T-helper 1 cell (primary cell): ENCODE measurements at regions not wholly inside any gene's neighbourhood (a gene's known extent, or its start where the extent isn't known, plus 50 kb on each side); places are given as distances from the start of the nearest gene placed in this dataset.
"Not testable (repeated sequence)": the region's sequence is repeated elsewhere in the genome, so short reads cannot be mapped to it uniquely, and the experiment has no call there.

Source experiments
- DNase-seq, 5 donors: peaks; one replicate each; pipeline ENCODE4 v3.0.0-alpha.2; 2012 to 2020

DNA sequence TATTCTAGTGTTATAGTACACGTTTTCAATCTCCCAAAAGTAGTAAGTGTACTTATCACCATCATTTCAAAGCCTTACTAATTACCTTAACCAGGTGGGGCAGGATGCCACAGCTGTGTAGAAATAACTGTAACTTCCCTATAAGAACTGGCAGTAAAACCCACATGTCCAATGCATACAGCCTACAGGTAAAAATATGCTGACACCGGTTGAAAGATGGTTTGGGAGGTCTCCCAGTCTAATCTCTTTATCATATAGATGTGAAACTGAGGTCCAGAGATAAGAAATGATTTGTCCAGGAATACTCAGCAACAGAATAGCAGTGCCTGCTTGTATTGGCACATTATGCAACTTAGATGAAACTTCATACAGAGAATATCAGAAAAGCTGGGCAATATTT, 322.9 kb downstream of the BCL11A start:
- no peak for DNase-seq

DNA sequence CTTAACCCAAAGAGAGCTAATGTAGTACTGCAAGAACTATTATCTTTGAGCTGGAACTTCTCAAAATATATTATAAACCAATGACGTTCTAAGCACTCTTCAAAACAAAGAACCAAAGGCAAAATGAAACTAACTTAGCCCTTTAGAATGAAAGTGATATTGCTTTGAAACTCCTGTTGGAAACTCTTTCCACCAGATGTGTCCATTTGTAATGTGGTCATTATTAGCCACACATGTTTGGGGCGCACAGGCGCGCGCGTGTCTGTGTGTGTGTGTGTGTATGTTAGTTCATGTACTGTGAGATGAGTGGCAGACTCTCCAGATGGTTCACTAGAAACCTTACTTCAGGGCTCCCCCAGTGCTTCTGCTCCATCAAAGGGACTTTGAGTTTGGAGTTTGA, 323.4 kb downstream of the BCL11A start:
- DNase-seq = no peak

DNA sequence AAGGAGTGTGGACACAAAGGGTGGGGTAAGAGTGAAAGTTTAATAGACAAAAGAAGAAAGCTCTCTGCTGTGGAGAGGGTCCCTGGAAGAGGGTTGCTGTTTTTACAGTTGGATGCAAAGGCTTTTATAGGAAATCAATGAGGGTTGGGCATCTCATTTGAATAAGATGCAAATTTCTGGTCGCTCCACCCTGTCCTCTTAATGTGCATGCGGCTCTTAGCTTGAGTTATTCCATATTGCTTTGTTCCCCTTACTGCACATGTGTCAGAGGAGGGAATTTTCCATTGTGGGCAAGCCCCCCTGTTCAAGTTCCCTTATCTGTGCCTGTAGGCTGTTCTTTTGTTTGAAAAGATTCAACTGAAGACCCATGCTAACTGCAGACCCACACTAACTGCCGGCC, 326.5 kb downstream of the BCL11A start:
- no peak for DNase-seq

DNA sequence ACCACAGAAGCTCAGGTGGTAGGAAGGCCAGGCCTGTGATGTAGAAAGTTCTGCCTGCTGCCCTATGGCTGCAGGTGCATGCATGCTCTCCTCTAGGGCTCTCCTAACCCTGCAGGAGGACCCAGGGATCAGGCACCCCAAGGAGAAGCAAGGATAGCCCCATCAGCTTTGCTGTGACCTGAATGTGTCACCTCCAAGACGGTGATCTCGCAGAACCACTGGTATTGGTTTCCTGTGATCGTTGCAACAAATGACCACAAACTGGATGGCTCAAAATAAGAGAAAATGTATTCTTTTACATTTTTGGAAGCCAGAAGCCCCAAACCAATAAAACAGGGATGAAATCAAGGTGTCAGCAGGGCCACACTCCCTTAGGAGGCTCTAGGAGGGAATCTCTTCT, 327.3 kb downstream of the BCL11A start:
- no peak for DNase-seq

DNA sequence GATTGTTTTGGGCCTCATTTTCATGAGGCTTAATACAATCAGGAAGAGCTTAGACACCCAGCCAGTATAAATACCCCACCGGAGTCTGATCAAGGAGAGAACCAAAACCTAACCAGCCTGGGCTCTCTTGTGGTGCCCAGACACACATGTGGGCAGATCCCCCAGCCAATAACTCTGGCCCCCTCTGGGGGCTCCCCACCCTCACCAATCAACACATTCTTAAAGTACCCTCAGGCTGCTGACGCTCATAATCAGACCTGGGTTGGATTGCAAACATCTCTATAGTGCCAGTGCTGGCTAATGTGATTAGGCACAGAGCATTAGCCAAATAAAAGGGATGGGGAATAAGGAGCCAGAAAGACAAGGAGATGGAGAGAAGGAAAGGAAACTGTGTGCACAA, 329.6 kb downstream of the BCL11A start:
- DNase-seq = no peak

DNA sequence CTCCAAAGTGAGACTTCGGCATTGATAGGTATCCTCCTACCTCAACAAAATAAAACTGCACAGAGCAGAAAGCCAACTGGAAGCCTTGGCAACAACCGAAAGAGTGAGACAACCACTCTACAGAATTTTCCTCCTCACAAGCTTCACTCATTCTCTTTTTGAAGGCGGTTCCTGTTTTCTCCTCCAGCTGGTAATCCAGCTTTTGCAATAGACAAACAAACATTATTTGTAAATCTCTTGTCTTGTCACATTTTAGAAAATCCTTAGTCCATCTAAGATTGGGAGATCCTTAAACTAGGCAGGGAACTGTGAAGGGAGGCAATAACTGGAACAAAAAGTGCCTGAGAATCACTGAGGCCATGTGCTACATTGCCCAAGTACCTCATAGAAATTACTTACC, 332.4 kb downstream of the BCL11A start:
- no peak for DNase-seq

DNA sequence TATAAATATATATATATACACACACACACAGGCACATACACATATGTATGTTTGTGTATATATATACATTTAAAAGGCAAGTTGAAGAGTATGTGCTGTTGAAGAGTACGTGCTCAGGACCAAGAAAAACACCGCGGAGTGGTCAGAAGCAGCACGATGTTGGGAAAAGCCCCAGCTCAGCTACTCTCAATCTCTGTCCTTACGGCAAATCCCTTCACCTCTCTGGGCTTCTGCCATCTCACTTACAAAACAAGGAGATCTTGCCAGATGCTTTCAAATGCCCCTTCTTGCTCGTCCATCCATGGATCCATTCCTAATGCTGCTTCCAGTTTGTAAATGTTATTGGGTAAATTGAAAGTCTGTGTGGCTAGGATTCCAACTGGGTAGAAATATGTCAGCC, 333.9 kb downstream of the BCL11A start:
- no peak for DNase-seq

DNA sequence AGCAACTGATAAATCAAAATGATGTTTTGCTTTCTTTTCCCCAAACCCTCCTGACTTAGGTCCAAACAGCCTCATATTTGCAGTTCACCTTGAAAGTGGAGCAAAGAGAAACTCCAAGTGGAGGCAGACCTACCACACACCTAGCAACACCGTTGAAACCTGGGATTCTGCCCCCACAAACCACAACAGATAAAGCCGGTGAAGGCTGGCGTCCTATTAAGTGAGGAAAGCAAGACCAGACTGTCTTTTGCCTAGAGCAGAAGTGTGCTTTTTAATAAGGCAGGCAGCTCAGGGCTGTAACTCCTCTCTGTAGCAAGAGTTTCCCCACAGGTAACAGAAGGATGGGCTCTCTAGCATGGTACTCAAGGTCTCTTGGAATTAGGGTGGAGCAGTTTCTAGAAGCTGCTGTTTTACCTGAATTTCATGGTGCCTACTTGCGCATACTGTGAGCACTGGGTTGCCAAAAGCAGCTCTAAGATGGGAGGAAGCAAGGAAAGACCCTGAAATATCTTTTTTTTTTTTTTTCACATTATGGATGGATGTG, 336.9 kb downstream of the BCL11A start:
- DNase-seq = no peak

DNA sequence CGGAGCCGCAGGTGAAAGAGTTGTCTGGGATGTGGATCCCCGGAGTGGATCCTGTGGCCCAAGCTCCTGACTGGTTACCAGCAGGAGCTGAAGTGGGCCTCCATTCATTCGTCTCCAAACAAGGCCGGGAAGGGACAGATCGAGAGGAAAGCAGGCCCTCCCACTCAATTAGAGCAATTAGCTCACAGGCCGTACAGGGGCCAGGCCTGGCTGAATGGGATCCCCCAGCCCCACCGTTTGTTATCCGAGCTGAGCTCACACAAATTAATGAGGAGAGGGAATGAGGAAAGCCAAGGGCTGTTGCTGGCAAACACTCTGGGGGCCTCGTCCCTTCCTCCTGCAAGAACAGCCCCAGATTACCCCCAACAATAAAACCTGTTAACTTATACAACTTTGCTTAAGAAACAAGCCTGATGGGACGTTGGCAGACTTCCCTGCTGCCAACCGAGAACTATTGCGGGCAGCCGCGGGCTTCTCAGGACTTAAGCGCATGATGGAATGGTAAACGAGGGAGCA, 338.0 kb downstream of the BCL11A start:
- DNase-seq = no peak

DNA sequence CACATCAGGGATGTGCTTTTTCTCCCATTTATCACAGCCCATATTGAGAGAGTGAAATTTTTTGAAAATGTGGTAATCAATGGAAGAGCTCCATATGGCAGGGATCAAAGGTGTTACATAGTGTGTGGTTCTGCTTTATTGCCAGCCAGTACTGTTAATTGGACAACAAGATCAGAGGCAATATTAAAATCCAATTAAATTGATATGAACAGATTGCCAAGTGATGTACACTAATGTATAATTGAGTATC, 338.9 kb downstream of the BCL11A start:
- DNase-seq = no peak

DNA sequence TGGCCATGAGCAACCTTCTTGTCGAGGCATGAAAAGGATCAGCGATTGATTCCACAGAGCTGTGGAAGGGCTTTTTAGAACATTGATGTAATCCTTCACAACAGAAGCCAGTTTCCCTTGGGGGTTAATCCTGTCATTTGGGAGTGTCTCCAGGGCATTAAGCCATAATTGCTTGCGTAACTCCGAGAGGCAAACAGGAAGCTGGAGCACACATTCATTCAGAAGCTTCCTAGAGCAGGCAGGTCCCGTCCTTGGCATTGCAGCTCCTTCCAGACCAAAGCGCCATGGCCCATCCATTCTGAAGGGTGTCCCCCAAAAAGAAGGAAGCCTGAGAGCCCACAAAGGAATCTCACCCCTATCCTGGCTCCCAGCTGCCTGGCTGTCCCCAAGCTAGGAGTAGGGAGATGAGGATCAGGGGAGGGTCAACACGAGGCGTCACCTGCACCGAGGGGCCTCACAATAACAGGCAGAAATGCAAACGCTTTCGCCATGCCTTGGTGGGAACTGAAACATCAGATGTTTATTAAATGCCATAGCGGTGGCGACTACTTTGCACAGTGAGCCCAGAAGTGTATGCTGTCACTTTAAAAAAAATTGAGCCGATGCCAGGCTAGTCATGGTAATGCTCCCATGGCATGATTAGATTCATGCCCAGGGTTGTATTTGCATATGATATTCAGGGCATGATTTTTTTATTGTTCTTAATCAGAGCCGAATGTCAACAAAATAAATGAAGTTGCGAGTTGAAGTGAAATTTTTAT, 339.4 kb downstream of the BCL11A start:
- DNase-seq = no peak

DNA sequence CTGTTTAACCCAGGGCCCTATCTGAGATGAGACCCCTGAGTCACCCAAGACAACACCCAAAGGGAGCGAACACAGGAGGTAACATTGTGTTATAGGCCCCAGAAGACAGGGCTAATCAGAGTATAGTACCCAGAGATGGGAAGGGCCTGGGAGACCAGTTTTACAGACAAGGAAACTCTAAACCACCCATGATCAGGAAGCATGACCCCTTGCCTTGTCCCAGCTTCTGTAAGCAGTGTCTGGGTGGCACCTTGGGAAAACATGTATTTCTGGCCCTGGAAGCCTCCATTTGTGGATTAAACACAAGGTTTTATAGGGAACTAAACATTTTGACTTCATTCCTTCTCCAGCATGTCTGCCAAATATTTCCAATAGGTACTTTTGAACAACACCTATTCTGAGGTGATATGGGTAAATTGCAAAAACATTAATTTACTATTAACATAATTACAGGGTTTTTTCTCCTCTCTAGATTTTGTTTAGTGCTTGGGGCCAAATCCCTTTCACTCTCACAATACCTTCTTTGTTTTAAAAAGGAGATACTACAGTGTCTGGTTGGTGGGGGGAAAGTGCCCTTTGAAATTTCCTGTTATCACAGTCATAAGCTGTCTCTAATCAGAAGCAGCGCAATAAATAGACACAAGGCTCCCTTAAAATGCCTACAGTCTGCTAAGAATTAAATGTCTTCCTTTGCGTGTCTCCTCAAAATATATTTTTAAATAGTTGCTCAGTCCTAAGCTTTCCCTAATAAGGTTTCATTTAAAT, 341.1 kb downstream of the BCL11A start:
- DNase-seq = no peak

DNA sequence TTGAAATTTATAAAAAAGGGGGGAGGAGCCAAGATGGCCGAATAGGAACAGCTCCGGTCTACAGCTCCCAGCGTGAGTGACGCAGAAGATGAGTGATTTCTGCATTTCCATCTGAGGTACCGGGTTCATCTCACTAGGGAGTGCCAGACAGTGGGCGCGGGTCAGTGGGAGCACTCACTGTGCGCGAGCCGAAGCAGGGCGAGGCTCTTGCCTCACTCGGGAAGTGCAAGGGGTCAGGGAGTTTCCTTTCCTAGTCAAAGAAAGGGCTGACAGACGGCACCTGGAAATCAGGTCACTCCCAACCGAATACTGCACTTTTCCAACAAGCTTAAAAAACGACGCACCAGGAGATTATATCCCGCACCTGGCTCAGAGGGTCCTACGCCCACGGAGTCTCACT, 364.4 kb downstream of the BCL11A start:
- DNase-seq = not testable (repeated sequence)

DNA sequence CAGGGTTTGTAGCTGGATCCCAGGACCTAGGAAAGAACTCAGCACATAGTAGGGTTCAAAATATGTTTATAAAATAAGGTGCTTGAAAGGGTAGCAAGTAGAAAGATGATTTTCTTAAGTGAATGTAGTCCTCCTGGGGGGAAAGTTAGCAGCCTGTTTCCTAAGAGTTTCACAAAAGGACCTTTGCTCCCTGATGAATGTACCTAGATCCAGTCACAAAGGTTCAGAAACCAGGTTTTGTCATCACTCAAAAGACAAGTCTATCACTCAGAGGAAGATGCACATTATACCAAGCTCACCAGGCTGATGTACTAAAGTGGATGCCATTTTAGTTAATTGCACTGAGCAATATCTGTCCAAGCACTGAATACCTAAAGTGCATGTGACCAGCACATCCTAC, 378.2 kb downstream of the BCL11A start:
- no peak for DNase-seq

DNA sequence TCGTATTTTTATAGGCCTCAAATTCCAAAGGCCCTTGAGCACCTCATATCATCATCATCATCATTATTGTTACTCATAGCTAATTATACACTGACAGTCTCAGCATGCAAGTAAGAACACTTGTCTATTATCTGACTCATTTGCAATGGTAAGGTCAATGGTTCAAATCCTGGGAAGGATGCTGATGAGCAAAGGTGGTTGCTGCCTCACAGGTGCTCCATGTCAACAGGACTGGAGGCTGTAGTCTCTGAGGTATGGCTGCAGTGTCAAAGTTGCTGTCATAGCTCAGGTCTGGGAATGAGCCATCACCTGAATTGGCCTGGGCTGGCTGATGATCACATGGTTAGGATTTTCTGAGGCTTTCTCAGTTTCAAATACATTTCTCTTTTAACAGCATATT, 379.3 kb downstream of the BCL11A start:
- no peak for DNase-seq

DNA sequence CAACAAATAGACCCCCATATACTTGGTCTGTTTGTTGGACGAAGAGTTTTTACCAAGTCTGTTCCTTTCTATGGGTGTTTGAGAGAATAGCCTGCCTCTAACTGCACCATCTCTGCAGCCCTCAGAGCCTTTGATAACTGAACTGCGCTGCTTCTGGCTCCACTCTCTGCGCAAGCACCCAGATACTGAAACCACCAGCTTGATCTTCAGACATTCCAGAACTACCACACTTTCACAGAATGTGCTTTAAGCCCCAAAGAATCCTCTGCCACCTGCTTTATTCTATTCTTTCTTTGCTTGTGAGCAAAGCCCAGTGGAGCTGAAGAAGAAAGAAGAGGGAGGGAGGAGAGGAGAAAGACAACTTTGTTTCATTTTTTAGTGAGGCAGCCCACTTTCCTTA, 380.7 kb downstream of the BCL11A start:
- no peak for DNase-seq

DNA sequence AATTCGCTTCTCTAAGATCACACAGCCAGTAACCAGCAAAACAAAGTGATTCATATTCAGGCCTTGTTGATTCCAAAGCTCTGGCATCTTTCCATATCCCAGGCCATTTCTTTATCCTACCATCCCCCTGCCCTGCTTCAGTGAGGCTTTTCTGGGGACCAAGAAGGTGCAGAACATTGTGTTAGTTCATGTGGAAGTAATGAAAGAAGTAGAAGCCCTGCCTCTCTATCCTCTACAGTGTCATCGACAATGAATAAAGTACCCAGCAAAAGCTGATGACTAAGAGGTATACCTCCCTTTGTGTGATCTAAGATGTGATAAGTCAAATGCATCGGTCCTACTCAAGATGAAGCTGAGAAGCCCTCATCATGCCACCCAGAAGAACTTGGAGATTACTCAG, 383.2 kb downstream of the BCL11A start:
- DNase-seq = no peak

DNA sequence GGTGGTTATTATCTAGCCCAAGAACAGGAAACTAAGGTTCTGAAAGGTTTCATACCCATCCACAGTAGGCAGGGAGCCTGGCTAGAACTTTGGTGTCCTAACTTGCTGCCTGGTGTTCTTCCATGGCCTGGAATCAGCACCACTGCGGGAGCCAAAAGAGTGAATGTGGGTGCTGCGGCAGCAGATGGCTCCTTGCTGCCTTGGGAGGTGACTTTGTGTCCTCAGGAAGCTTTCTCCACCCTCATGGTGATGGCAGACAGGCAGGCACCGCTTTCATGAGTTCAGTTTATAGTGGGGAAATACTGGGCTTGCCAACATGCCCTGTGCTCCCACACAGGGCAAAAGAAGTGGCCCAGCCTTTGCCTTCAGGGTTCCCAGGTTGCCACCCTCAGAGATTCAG, 385.2 kb downstream of the BCL11A start:
- no peak for DNase-seq

DNA sequence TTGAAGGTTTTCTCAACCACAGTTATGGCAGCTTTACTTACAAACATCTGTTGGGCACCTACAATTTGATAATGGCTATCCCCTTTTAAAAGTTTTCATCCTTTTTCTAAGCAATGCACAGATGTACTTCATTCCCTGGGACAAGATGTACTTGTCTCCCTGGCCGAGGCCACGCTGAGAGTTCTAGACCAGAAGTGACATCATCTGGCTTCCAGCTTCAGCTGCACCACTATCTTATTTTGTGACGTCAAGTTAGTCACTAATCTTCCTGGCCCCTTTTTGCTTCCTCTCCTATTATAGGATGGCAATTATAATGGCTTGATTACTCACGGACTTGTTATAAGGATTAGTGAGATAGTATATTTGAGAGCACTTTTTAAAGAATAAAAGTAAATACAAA, 386.4 kb downstream of the BCL11A start:
- DNase-seq = no peak

DNA sequence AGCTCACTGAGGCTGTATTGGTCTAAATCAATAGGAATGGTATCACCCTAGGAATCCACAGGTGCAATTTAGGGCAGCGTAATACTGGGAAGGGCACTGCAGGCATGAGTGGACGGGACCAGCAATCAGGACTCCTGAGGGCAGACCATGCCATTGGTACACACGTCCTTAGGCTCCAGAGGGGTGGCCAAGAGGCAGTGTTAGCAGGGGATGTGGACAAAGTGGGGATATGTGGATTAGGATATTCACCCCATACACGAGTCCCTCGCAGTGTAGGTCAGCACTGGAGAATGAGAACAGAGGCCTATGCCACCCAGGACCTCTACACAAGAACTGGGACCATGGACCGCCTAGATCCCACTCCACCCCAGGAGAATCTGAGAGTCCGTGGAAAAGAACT, 389.8 kb downstream of the BCL11A start:
- no peak for DNase-seq

DNA sequence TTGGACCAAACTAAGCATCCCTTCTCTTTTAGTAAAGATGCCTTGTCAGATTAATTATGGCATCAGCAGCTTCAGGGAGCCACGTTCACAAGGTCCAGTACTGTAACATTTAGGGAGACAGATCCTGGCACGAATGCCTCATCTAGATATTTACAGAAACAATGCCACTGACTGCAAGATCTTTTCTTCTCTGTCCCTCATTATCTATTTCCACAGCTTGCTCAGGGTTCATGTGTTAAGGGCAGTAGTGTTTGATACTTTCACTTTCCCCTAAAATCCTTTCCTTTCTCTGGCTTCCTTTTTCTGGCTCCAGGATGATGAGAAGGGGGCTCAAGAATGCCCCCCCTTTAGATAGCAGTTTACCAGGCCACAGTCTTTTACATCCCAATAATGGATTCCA, 393.9 kb downstream of the BCL11A start:
- no peak for DNase-seq

DNA sequence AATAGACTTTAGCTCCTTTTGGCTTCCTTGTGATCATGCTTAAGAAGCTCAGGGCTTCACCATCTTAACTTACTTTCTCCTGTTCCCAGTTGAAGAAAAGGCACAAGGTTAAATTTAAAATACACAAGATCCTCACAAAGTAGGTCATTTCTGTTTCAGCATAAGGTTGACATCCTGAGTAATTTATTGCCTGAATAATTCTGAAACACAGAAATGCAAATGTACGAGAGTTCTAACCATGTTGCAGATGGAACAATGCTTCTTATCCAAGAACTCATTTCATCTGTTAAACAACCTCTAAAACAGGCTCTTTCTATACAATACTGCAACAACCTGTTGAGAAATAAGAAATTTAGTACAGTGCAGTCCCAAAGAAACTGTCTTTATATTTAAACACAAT, 395.2 kb downstream of the BCL11A start:
- no peak for DNase-seq

DNA sequence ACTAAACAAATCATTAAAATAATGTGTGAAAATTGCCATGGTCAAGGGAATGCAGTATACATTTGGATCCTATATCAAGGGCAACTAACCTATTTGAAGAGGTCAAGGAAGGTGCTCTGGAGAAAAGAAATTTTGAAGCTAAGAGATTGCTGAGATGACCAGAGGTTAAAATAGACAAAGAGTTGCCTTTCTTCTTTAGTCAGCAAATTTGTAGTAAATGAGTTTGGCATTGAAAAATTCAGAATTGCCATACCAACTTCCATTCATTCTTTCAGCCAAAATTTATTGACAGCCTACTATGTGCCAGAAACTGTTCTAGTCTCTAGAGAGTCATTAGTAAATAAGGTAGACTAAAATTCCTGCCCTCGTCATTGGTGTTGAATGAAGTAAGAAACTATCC, 396.2 kb downstream of the BCL11A start:
- no peak for DNase-seq

DNA sequence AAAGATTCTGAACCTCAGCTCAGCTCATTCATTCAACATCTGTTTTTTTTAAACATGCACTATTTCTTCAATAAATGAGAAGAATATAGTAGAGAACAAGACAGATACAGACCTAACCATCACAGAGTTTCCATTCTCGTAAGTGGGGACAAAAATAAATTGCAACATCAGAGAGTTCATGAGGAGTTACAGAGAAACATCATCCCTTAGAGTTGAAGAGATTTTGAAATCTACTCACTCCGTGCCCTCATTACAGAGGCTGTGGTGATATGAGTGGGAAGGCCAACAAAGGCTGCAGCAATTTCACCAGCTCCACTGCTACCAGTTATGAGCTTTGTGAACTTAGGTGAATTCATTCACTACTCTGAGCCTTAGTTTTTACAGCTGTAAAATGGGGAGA, 399.3 kb downstream of the BCL11A start:
- no peak for DNase-seq
